NT2/D1 (cell line): ENCODE measurements at regions not wholly inside any gene's neighbourhood (a gene's known extent, or its start where the extent isn't known, plus 50 kb on each side); places are given as distances from the start of the nearest gene placed in this dataset.

Experiments used
- DNase-seq: peaks from one replicate; pipeline ENCODE4 v3.0.0-alpha.2; 2011; ENCODE audit warnings: low read depth, low spot score
- H3K27me3 ChIP-seq: 2 replicates; pipeline ENCODE4 v1.6.0; 2011; ENCODE audit warnings: mild to moderate bottlenecking; ENCODE audit not compliant: insufficient read length, insufficient read depth
- H3K36me3 ChIP-seq: 2 replicates; pipeline ENCODE4 v1.6.1; 2011; ENCODE audit warnings: mild to moderate bottlenecking, low read length, mixed read lengths; ENCODE audit not compliant: insufficient read depth, insufficient read length
- H3K4me1 ChIP-seq: 2 replicates; pipeline ENCODE4 v1.5.1; 2011; ENCODE audit not compliant: insufficient read depth, insufficient read length
- H3K4me3 ChIP-seq: 2 replicates; pipeline ENCODE4 v1.5.1; 2011; ENCODE audit warnings: low read depth; ENCODE audit not compliant: insufficient read length
- H3K9ac ChIP-seq: 2 replicates; pipeline ENCODE4 v1.6.0; 2011; ENCODE audit warnings: low read depth; ENCODE audit not compliant: insufficient read length
- H3K9me3 ChIP-seq: 2 replicates; pipeline ENCODE4 v1.5.1; 2011; ENCODE audit warnings: mild to moderate bottlenecking, low read length; ENCODE audit not compliant: insufficient read depth
- SUZ12 ChIP-seq: IDR thresholded peaks from 2 replicates; pipeline ENCODE4 v1.6.1; 2011; ENCODE audit not compliant: insufficient read length, insufficient read depth; ENCODE audit errors: extremely low read depth
- YY1 ChIP-seq: IDR thresholded peaks from 2 replicates; pipeline ENCODE4 v1.6.1; 2011; ENCODE audit not compliant: insufficient read length, insufficient read depth
- ZNF274 ChIP-seq: IDR thresholded peaks from 2 replicates; pipeline ENCODE4 v1.6.1; 2011; ENCODE audit warnings: mild to moderate bottlenecking, low read depth, low read length

- Histone ChIP-seq H3K9me3 (0 out of 2 replicates have a peak, but pooled peaks cover 13% of the 10 kb centered on the region), H3K36me3 (no peaks in the 10 kb centered on the region), H3K4me1 (no peaks in the 10 kb centered on the region), H3K4me3 (no peak overlapping the region), H3K27me3 (no peaks in the 10 kb centered on the region), H3K9ac (no peak overlapping the region)
- no peak for DNase-seq
- no peak for TF ChIP-seq YY1
- TF ChIP-seq SUZ12: no peak
- TF ChIP-seq ZNF274: no peak
Measured at GRCh38 chr9:26244661-26245451, 566.6 kb upstream of the TUSC1 start.

GRCh38 chr9:26243726-26244125, 565.5 kb upstream of the TUSC1 start:
- H3K36me3 ChIP-seq: no peaks in the 10 kb centered on the region
- H3K27me3 ChIP-seq: no peaks in the 10 kb centered on the region
- TF ChIP-seq YY1: no peak
- no peak for TF ChIP-seq ZNF274
- no peak for TF ChIP-seq SUZ12
- no peak overlapping the region for H3K9ac ChIP-seq
- no peak overlapping the region for H3K4me3 ChIP-seq
- H3K4me1 ChIP-seq: no peaks in the 10 kb centered on the region
- no peak for DNase-seq
- H3K9me3 ChIP-seq: 0 out of 2 replicates have a peak, but pooled peaks cover 4% of the 10 kb centered on the region

GRCh38 chr9:26243029-26243697, 564.9 kb upstream of the TUSC1 start:
- Histone ChIP-seq H3K9ac (no peak overlapping the region), H3K4me1 (no peaks in the 10 kb centered on the region), H3K4me3 (no peak overlapping the region), H3K36me3 (no peaks in the 10 kb centered on the region), H3K9me3 (0 out of 2 replicates have a peak, but pooled peaks cover under 1% of the 10 kb centered on the region), H3K27me3 (no peaks in the 10 kb centered on the region)
- TF ChIP-seq ZNF274 (no peak), SUZ12 (no peak), YY1 (no peak)
- DNase-seq: no peak

GRCh38 chr9:26240020-26240419, 561.8 kb upstream of the TUSC1 start:
- Histone ChIP-seq H3K4me1 (no peaks in the 10 kb centered on the region), H3K27me3 (no peaks in the 10 kb centered on the region), H3K9ac (no peak overlapping the region), H3K36me3 (no peaks in the 10 kb centered on the region), H3K9me3 (no peaks in the 10 kb centered on the region), H3K4me3 (no peak overlapping the region)
- TF ChIP-seq SUZ12: no peak
- no peak for TF ChIP-seq YY1
- no peak for TF ChIP-seq ZNF274
- no peak for DNase-seq

- H3K4me1 ChIP-seq: no peaks in the 10 kb centered on the region
- no peak for DNase-seq
- no peaks in the 10 kb centered on the region for H3K9me3 ChIP-seq
- no peaks in the 10 kb centered on the region for H3K36me3 ChIP-seq
- TF ChIP-seq YY1: no peak
- TF ChIP-seq ZNF274: no peak
- no peak for TF ChIP-seq SUZ12
- H3K9ac ChIP-seq: no peak overlapping the region
- H3K27me3 ChIP-seq: no peaks in the 10 kb centered on the region
- no peak overlapping the region for H3K4me3 ChIP-seq
Measured at GRCh38 chr9:26237256-26237655, 559.0 kb upstream of the TUSC1 start.

GRCh38 chr9:26234865-26235264, 556.6 kb upstream of the TUSC1 start:
- no peaks in the 10 kb centered on the region for H3K4me1 ChIP-seq
- TF ChIP-seq SUZ12: no peak
- no peak for TF ChIP-seq YY1
- no peak for TF ChIP-seq ZNF274
- H3K9ac ChIP-seq: no peak overlapping the region
- H3K27me3 ChIP-seq: no peaks in the 10 kb centered on the region
- H3K4me3 ChIP-seq: no peak overlapping the region
- H3K36me3 ChIP-seq: no peaks in the 10 kb centered on the region
- DNase-seq: no peak
- H3K9me3 ChIP-seq: no peaks in the 10 kb centered on the region

- Histone ChIP-seq H3K4me3 (no peak overlapping the region), H3K36me3 (no peaks in the 10 kb centered on the region), H3K9ac (no peak overlapping the region), H3K4me1 (no peaks in the 10 kb centered on the region), H3K27me3 (no peaks in the 10 kb centered on the region), H3K9me3 (no peaks in the 10 kb centered on the region)
- TF ChIP-seq SUZ12 (no peak), YY1 (no peak), ZNF274 (no peak)
- DNase-seq: no peak
Measured at GRCh38 chr9:26231391-26231790, 553.1 kb upstream of the TUSC1 start.
